Thoracic aorta (tissue), 2 donors: ENCODE measurements at regions not wholly inside any gene's neighbourhood (a gene's known extent, or its start where the extent isn't known, plus 50 kb on each side); places are given as distances from the start of the nearest gene placed in this dataset.

Source experiments
- ATAC-seq: fragments of 150-250 bp; one replicate; pipeline ENCODE4 v1.8.0; 2017; ENCODE audit warnings: low read depth; ENCODE audit not compliant: insufficient number of reproducible peaks, low FRiP score
- DNase-seq: peaks from one replicate; pipeline ENCODE4 v3.0.0-alpha.2; 2020; ENCODE audit warnings: low spot score
- H3K27ac ChIP-seq, 2 donors: fragments of 200-600 bp; sonication (generic); 1 replicate in 1 of 2; 2 replicates in 1 of 2; pipeline ENCODE4 v1.5.1; 2016; ENCODE audit warnings: mild to moderate bottlenecking in 2 of 2, moderate library complexity in 2 of 2
- H3K27me3 ChIP-seq: fragments of 200-600 bp; sonication (generic); replicated peaks from 2 replicates; pipeline ENCODE4 v1.6.0; 2016; ENCODE audit warnings: mild to moderate bottlenecking; ENCODE audit not compliant: insufficient read depth
- H3K36me3 ChIP-seq: fragments of 200-600 bp; sonication (generic); one replicate; pipeline ENCODE4 v1.5.1; 2016
- H3K4me1 ChIP-seq, 2 donors: fragments of 200-600 bp; sonication (generic); 1 replicate in 1 of 2; 2 replicates in 1 of 2; pipeline versions ENCODE4 v1.5.1 to v1.6.0; 2016; ENCODE audit warnings: low read depth in 2 of 2, mild to moderate bottlenecking in 1 of 2; ENCODE audit not compliant: control insufficient read depth in 1 of 2
- H3K4me3 ChIP-seq: fragments of 200-600 bp; sonication (generic); 2 replicates; pipeline ENCODE4 v1.5.1; 2016; ENCODE audit warnings: mild to moderate bottlenecking
- H3K9me3 ChIP-seq: fragments of 200-600 bp; sonication (generic); 2 replicates; pipeline ENCODE4 v1.5.1; 2016
- CTCF ChIP-seq: fragments of 200-600 bp; sonication (generic); IDR thresholded peaks from one replicate; pipeline ENCODE4 v1.5.1; 2019; ENCODE audit warnings: antibody characterized with exemption

GRCh38 chr17:62884781-62885180 lies 76.7 kb upstream of the MARCHF10 start:
- DNase-seq (no peak), ATAC-seq (no peak)
- no peak for TF ChIP-seq CTCF
- Histone ChIP-seq H3K36me3 (no peaks in the 10 kb centered on the region), H3K27me3 (no peaks in the 10 kb centered on the region), H3K4me3 (no peak overlapping the region), H3K27ac (no peak overlapping the region), H3K9me3 (no peaks in the 10 kb centered on the region), H3K4me1 (peaks cover 0 to 7% of the 10 kb centered on the region in 2 donors)

DNA sequence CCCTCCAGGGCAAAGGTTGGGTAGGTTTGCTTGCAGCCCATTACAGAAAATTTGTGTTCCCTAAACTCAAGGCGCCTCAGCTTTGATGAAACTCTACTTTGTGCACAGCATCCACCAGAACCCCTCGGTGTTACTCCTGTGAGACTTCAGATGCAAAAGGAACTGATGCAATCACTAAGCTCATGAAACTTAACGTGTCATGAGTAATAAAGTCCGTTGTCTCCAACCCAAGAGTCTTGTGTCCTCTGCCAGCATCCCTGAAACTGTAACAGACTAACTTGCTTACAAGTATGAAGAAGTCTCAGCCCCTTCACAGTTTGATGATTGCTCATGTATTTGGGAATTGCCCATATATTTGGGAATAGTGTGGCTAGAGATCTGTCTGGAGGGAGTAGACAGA lies 74.8 kb upstream of the MARCHF10 start:
- no peak overlapping the region for H3K27ac ChIP-seq
- no peaks in the 10 kb centered on the region for H3K4me1 ChIP-seq
- TF ChIP-seq CTCF, result no peak
- DNase-seq, result no peak
- no peak overlapping the region for H3K4me3 ChIP-seq
- no peaks in the 10 kb centered on the region for H3K36me3 ChIP-seq
- ATAC-seq, result no peak
- H3K27me3 ChIP-seq, result no peaks in the 10 kb centered on the region
- H3K9me3 ChIP-seq, result no peaks in the 10 kb centered on the region

- no peak for TF ChIP-seq CTCF
- DNase-seq, result no peak
- no peak for ATAC-seq
Measured at GRCh38 chr17:62882284-62882683, 74.2 kb upstream of the MARCHF10 start.

GRCh38 chr17:62880120-62880519 lies 72.0 kb upstream of the MARCHF10 start:
- Histone ChIP-seq H3K27ac (no peak overlapping the region), H3K9me3 (no peaks in the 10 kb centered on the region), H3K4me3 (no peak overlapping the region), H3K4me1 (peaks cover 0 to 21% of the 10 kb centered on the region in 2 donors), H3K36me3 (no peaks in the 10 kb centered on the region), H3K27me3 (no peaks in the 10 kb centered on the region)
- DNase-seq (no peak), ATAC-seq (no peak)
- no peak for TF ChIP-seq CTCF

More at GRCh38 chr17:62882284-62882683, 74.2 kb upstream of the MARCHF10 start:
- Histone ChIP-seq H3K36me3 (no peaks in the 10 kb centered on the region), H3K4me1 (peaks cover 0 to under 1% of the 10 kb centered on the region in 2 donors), H3K9me3 (no peaks in the 10 kb centered on the region), H3K27me3 (no peaks in the 10 kb centered on the region), H3K27ac (no peak overlapping the region), H3K4me3 (no peak overlapping the region)

DNA sequence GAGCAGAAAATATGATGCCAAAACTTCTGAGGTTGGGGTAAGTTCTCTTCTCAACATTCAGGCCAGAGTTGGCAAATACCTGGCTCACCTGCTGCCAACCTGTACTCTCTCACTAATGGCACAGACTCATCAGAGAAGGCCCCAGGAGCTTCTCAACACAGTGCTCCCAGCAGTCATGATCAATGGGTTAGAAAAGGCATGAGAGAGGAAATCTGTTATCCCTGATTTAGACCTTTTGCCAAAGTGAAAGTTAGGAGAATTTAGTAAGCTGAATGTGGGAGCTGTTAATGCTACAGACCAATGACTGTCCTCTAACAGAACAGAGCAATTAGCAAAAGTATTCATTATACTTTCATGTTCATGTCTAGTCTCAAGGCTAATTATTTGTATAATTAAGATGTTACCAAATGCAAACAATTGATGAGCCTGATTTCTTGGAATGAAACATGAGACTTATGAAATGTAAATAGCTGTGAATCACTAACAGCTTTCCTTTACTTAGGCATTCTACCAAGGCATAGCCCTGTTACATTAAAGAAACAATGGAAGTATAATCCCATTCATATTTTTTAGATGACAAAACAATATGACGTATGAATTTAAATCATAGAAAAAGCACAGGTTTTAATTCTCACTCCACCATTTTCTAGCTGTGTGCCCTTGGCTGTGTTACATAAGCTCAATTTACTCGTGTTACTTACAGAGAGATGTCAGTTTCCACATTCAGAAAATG lies 68.7 kb upstream of the MARCHF10 start:
- peak overlapping the region in 1 of 2 donors; percentile 1 for H3K27ac ChIP-seq
- H3K4me1 ChIP-seq, result peaks cover under 1 to 22% of the 10 kb centered on the region in 2 donors
- H3K27me3 ChIP-seq, result no peaks in the 10 kb centered on the region
- no peak for DNase-seq
- H3K9me3 ChIP-seq, result no peaks in the 10 kb centered on the region
- TF ChIP-seq CTCF, result no peak
- no peak for ATAC-seq
- H3K36me3 ChIP-seq, result no peaks in the 10 kb centered on the region
- H3K4me3 ChIP-seq, result no peak overlapping the region
